ENCODE measurements at regions not wholly inside any gene's neighbourhood (a gene's known extent, or its start where the extent isn't known, plus 50 kb on each side); places are given as distances from the start of the nearest gene placed in this dataset.
"Not testable (repeated sequence)": the region's sequence is repeated elsewhere in the genome, so short reads cannot be mapped to it uniquely, and the experiment has no call there.

- DNase-seq: not testable (repeated sequence)
Measured at GRCh38 chr1:95297906-95298305, 63.9 kb downstream of the RWDD3 start.

GRCh38 chr1:95301091-95301490, 67.1 kb downstream of the RWDD3 start:
- DNase-seq: no peak

- DNase-seq: no peak
Measured at GRCh38 chr1:95301614-95302013, 67.6 kb downstream of the RWDD3 start.

- no peak for DNase-seq
Measured at GRCh38 chr1:95304803-95305202, 70.8 kb downstream of the RWDD3 start.

GRCh38 chr1:95308276-95309030, 74.4 kb downstream of the RWDD3 start:
- DNase-seq: no peak

- DNase-seq: peak; percentile 23
Measured at GRCh38 chr1:95309031-95309471, 75.0 kb downstream of the RWDD3 start.

- DNase-seq: no peak
Measured at GRCh38 chr1:95311014-95311413, 77.0 kb downstream of the RWDD3 start.

GRCh38 chr1:95311762-95312161, 77.8 kb downstream of the RWDD3 start:
- no peak for DNase-seq

- no peak for DNase-seq
Measured at GRCh38 chr1:95312181-95312580, 78.2 kb downstream of the RWDD3 start.

GRCh38 chr1:95313527-95313926, 79.5 kb downstream of the RWDD3 start:
- DNase-seq: no peak

- no peak for DNase-seq
Measured at GRCh38 chr1:95321531-95321930, 87.5 kb downstream of the RWDD3 start.

- DNase-seq: no peak
Measured at GRCh38 chr1:95323123-95323522, 89.1 kb downstream of the RWDD3 start.

- no peak for DNase-seq
Measured at GRCh38 chr1:95325349-95325748, 91.3 kb downstream of the RWDD3 start.

- DNase-seq: no peak
Measured at GRCh38 chr1:95326023-95326422, 92.0 kb downstream of the RWDD3 start.

- no peak for DNase-seq
Measured at GRCh38 chr1:95332754-95333153, 98.7 kb downstream of the RWDD3 start.

- DNase-seq: no peak
Measured at GRCh38 chr1:95339377-95339776, 105.4 kb downstream of the RWDD3 start.

GRCh38 chr1:95340061-95340460, 106.1 kb downstream of the RWDD3 start:
- DNase-seq: no peak

- no peak for DNase-seq
Measured at GRCh38 chr1:95352767-95353166, 118.8 kb downstream of the RWDD3 start.

GRCh38 chr1:95353194-95353593, 119.2 kb downstream of the RWDD3 start:
- DNase-seq: no peak

GRCh38 chr1:95364546-95364945, 130.5 kb downstream of the RWDD3 start:
- DNase-seq: no peak

GRCh38 chr1:95366498-95366897, 132.5 kb downstream of the RWDD3 start:
- DNase-seq: no peak

GRCh38 chr1:95368178-95368577, 134.2 kb downstream of the RWDD3 start:
- no peak for DNase-seq

GRCh38 chr1:95369985-95370690, 136.1 kb downstream of the RWDD3 start:
- no peak for DNase-seq

Measured in femur (tissue), 1 donor.